DOHH2 (cell line): ENCODE measurements at regions not wholly inside any gene's neighbourhood (a gene's known extent, or its start where the extent isn't known, plus 50 kb on each side); places are given as distances from the start of the nearest gene placed in this dataset.
"Not testable (repeated sequence)": the region's sequence is repeated elsewhere in the genome, so short reads cannot be mapped to it uniquely, and the experiment has no call there.

ENCODE experiments used
- CTCF ChIP-seq: fragments of 200-600 bp; sonication (generic); IDR thresholded peaks from one replicate; pipeline ENCODE4 v1.5.1; 2014; ENCODE audit warnings: antibody characterized with exemption, mild to moderate bottlenecking, low read depth, low read length; ENCODE audit not compliant: poor library complexity, severe bottlenecking
- EZH2phosphoT487 ChIP-seq: fragments of 200-600 bp; sonication (generic); IDR thresholded peaks from 2 replicates; pipeline ENCODE4 v1.6.1; 2017; ENCODE audit warnings: borderline replicate concordance, mild to moderate bottlenecking, antibody characterized with exemption, low read length, moderate library complexity, mixed read lengths

- not testable (repeated sequence) for TF ChIP-seq CTCF, EZH2phosphoT487
Measured at GRCh38 chr1:149398527-149398926, 76.3 kb upstream of the NBPF19 start.
